Activated CD8-positive, alpha-beta T cell treated with anti-CD3 and anti-CD28 coated beads, Interleukin-2, amount 10 ng/mL, durations not matched to agents 7 days and 5 days (primary cell): ENCODE measurements at regions not wholly inside any gene's neighbourhood (a gene's known extent, or its start where the extent isn't known, plus 50 kb on each side); places are given as distances from the start of the nearest gene placed in this dataset.

Source experiments
- ATAC-seq: fragments of 150-1000 bp; cut with Tn5 transposase; one replicate; pipeline ENCODE4 v1.10.0; 2021; ENCODE audit warnings: moderate library complexity
- CTCF ChIA-PET: fragments of 350-600 bp; sonication (Branson Sonifier 250); formaldehyde crosslinking; loops from one replicate; lab custom pipeline; 2021; ENCODE audit warnings: antibody characterized with exemption; lab: Charles Lee
- POLR2A ChIA-PET: fragments of 350-600 bp; sonication (Branson Sonifier 250); formaldehyde crosslinking; loops from one replicate; lab custom pipeline; 2021; ENCODE audit warnings: antibody characterized with exemption; lab: Charles Lee
- DNase-seq: peaks from one replicate; pipeline ENCODE4 v3.0.0-alpha.2; 2020
- H3K27ac Mint-ChIP-seq: one replicate; pipeline ENCODE4 v1.8.0; 2021; ENCODE audit warnings: mild to moderate bottlenecking, mixed read lengths
- H3K27me3 Mint-ChIP-seq: one replicate; pipeline ENCODE4 v1.8.0; 2021; ENCODE audit warnings: low read depth, mixed read lengths
- H3K36me3 Mint-ChIP-seq: one replicate; pipeline ENCODE4 v1.8.0; 2021; ENCODE audit warnings: low read depth, mixed read lengths
- H3K4me1 Mint-ChIP-seq: one replicate; pipeline ENCODE4 v1.8.0; 2021; ENCODE audit warnings: low read depth, mixed read lengths
- H3K4me3 Mint-ChIP-seq: one replicate; pipeline ENCODE4 v1.8.0; 2021; ENCODE audit warnings: mild to moderate bottlenecking, mixed read lengths
- H3K9me3 Mint-ChIP-seq: one replicate; pipeline ENCODE4 v1.8.0; 2022; ENCODE audit warnings: mixed read lengths; ENCODE audit not compliant: insufficient read depth

DNA sequence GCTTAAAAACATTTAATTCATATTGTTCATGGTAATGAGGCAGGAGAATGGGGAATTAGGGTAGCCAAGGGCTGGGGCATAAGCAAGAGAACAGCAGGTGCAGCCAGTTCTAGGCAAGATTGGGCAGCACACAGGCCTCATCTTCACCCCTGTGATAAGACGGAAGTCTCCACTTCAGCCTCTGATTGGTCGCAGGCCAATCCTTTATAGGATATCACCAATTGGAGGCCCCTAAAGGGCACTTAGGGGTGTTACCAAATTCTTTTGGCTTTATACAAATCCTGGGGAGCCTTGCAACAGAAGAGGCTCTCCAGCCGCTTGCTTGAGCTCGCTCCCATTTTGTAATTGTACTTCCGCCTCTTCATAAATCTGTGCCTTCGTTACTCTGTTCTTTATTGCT is 231.1 kb downstream of the REEP3 start:
- no peaks in the 10 kb centered on the region for H3K4me1 Mint-ChIP-seq
- no peak overlapping the region for H3K4me3 Mint-ChIP-seq
- DNase-seq, result no peak
- ChIA-PET POLR2A (no interaction called here), CTCF (no interaction called here)
- H3K9me3 Mint-ChIP-seq, result no peaks in the 10 kb centered on the region
- no peak for ATAC-seq
- no peak overlapping the region for H3K27ac Mint-ChIP-seq
- H3K36me3 Mint-ChIP-seq, result no peaks in the 10 kb centered on the region
- peaks cover 12% of the 10 kb centered on the region for H3K27me3 Mint-ChIP-seq

DNA sequence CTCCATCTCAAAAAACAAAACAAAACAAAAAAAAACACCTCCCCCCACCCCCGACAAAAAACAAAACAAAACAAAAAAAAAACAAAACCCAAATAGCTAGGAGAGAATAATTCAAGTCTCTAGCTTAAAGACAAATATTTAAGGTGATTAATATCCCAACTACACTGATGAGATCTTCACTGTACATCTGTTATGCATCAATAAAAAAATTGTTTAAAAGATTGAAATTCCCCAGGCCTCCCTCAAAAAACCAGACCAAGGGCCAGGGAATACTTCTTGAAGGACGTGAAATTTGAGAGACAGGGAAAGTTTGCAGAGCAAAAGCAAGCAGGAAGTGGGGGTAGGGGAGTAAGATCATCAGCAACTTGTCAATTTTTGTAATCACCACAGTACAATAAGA is 232.6 kb downstream of the REEP3 start:
- POLR2A ChIA-PET, result no interaction called here
- H3K9me3 Mint-ChIP-seq, result no peaks in the 10 kb centered on the region
- no peak overlapping the region for H3K4me3 Mint-ChIP-seq
- H3K27ac Mint-ChIP-seq, result no peak overlapping the region
- CTCF ChIA-PET, result interaction anchor here (0.8 kb wide), 1 partner anchor 33 kb away, joined by 3 read pairs; no protein-coding TSS in a partner anchor
- H3K4me1 Mint-ChIP-seq, result no peaks in the 10 kb centered on the region
- no peak for ATAC-seq
- DNase-seq, result no peak
- no peaks in the 10 kb centered on the region for H3K36me3 Mint-ChIP-seq
- H3K27me3 Mint-ChIP-seq, result peaks cover 15% of the 10 kb centered on the region

DNA sequence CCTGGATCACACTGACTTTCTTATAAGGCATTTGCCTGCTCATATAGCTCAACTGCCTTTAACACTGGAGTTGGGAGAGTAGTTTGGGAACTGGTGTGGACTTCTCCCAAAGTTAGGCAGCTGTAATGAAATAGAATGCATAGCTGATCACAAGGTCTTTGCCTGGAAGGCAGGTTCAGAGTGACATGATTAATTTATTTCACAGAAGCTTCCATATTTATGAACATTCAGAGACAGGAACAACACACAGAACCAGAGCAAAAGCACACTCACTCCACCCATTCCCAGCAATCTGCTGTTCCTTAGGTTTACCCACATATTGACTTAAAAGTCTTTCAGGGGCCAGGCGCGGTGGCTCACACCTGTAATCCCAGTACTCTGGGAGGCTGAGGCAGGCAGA is 234.2 kb downstream of the REEP3 start:
- no peaks in the 10 kb centered on the region for H3K9me3 Mint-ChIP-seq
- H3K27ac Mint-ChIP-seq, result no peak overlapping the region
- H3K36me3 Mint-ChIP-seq, result no peaks in the 10 kb centered on the region
- H3K4me3 Mint-ChIP-seq, result no peak overlapping the region
- no peaks in the 10 kb centered on the region for H3K4me1 Mint-ChIP-seq
- ATAC-seq (no peak), DNase-seq (no peak)
- ChIA-PET CTCF (no interaction called here), POLR2A (no interaction called here)
- peaks cover 22% of the 10 kb centered on the region for H3K27me3 Mint-ChIP-seq

DNA sequence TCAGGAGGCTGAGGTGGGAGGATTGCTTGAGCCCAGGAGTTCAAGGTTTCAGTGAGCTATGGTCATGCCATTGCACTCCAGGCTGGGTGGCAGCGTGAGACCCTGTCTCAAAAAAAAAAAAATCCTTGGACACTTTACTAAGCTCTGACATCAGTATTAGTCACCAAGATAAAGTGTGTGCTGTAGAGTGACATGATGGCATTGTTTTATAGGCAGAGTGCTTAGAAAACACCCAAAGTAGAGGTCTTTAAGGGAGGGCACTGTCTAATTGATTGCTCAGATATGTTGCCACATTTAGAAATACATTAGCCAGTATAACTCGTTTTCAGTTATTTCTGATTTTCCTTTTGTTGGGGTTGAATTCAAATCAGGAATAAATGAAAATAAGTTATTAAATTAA is 235.9 kb downstream of the REEP3 start:
- no peak for ATAC-seq
- no peak overlapping the region for H3K27ac Mint-ChIP-seq
- H3K36me3 Mint-ChIP-seq, result no peaks in the 10 kb centered on the region
- no peaks in the 10 kb centered on the region for H3K9me3 Mint-ChIP-seq
- ChIA-PET CTCF (no interaction called here), POLR2A (no interaction called here)
- H3K27me3 Mint-ChIP-seq, result peaks cover 25% of the 10 kb centered on the region
- no peaks in the 10 kb centered on the region for H3K4me1 Mint-ChIP-seq
- DNase-seq, result no peak
- no peak overlapping the region for H3K4me3 Mint-ChIP-seq

DNA sequence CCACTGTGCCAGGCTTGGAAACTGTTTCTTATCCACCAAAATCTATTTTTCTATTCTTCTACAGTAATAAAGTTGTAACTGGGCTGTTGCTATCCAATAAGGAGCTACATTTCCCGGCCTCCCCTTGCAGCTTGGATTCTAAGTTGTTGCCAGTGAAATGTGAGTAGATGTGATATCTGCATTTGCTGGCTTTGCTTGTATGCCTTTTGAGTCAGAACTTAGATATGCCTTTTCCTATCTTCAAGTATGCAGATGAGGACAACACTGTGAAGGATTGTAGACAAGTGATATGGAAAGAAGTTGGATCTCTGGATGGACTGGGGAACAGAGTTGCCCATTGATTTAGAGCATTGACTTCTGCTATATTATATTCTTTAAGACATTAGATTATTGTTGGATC is 236.9 kb downstream of the REEP3 start:
- Mint-ChIP-seq H3K27ac (no peak overlapping the region), H3K36me3 (no peaks in the 10 kb centered on the region), H3K9me3 (no peaks in the 10 kb centered on the region), H3K27me3 (peaks cover 25% of the 10 kb centered on the region), H3K4me1 (no peaks in the 10 kb centered on the region), H3K4me3 (no peak overlapping the region)
- no peak for DNase-seq
- CTCF ChIA-PET, result no interaction called here
- POLR2A ChIA-PET, result no interaction called here
- ATAC-seq, result no peak

DNA sequence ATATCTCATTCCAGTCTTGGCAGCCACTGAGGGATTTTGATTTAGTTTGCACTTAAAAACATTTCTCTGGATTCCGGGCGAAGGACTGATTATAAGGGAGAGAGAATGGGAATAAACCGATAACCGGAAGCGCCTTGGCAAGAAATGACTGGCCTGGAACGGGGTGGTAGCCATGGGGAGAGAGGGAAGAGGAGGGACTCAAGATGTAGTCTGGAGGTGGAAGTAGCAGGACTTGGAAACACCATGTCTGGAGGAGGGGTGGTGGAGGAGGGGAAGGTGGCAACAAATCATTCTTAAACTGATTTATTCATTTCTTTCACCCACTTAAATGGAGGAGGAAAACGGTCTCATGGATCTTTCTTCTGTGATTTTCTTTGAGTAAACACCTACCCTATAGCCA is 238.1 kb downstream of the REEP3 start:
- CTCF ChIA-PET, result interaction anchor here (0.7 kb wide), 1 partner anchor 8 kb away, joined by 4 read pairs; no protein-coding TSS in a partner anchor
- POLR2A ChIA-PET, result no interaction called here
- DNase-seq (no peak), ATAC-seq (no peak)
- Mint-ChIP-seq H3K4me1 (no peaks in the 10 kb centered on the region), H3K9me3 (no peaks in the 10 kb centered on the region), H3K27me3 (peaks cover 23% of the 10 kb centered on the region), H3K27ac (no peak overlapping the region), H3K4me3 (no peak overlapping the region), H3K36me3 (no peaks in the 10 kb centered on the region)

DNA sequence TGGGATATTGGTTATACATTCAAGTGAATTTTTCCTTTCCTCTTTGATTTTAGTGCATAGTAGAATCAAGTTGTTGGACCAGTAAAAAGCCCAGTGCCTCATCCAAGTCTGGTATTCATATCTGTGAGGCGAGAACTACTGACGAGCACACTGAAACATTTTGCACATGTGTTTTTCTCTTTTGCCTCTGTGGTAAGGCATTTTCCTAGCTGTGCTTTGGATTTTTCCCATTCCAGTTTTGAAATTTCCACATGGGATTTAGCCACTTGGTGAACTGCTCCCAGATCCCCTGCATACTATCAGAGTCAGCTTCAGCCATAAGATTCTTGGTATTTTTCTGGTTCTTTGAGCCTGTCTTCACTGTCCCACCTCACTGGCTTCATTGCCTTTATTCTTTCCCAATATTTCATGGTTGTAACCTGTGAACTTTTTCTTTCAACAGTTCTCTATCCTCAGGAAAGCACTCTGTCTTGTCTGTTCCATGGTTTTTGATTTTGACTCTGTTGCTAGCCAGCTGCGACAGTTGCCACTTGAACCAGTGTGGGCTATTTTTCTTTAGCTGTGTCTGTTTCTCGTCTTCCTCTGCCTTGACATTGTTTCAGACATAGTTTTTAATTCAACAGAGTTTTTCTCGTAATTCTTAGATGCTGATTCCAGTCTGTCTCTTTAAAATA is 239.0 kb downstream of the REEP3 start:
- ChIA-PET POLR2A (no interaction called here), CTCF (no interaction called here)
- H3K4me3 Mint-ChIP-seq, result no peak overlapping the region
- no peaks in the 10 kb centered on the region for H3K4me1 Mint-ChIP-seq
- H3K27me3 Mint-ChIP-seq, result peaks cover 20% of the 10 kb centered on the region
- no peak for ATAC-seq
- no peak for DNase-seq
- H3K36me3 Mint-ChIP-seq, result no peaks in the 10 kb centered on the region
- no peak overlapping the region for H3K27ac Mint-ChIP-seq
- no peaks in the 10 kb centered on the region for H3K9me3 Mint-ChIP-seq

DNA sequence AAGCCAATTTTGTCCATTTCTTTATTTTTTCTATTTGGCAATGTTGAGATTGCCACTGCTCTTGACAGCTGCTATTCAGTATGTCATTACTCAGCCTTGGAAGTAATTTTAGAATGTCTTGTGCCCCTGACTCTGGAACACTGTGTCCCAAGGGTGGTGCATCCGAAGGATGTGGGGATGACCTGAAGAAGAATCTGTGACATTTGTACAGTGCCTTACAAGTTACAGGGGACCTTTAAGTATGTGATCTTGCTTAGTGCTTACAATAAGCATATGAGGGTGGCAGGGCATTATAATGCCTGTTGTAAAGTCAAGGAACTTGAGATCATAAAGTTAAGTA is 239.5 kb downstream of the REEP3 start:
- ATAC-seq (no peak), DNase-seq (no peak)
- CTCF ChIA-PET, result no interaction called here
- Mint-ChIP-seq H3K9me3 (no peaks in the 10 kb centered on the region), H3K4me1 (no peaks in the 10 kb centered on the region), H3K27me3 (peaks cover 16% of the 10 kb centered on the region), H3K4me3 (no peak overlapping the region), H3K36me3 (no peaks in the 10 kb centered on the region), H3K27ac (no peak overlapping the region)
- POLR2A ChIA-PET, result no interaction called here

DNA sequence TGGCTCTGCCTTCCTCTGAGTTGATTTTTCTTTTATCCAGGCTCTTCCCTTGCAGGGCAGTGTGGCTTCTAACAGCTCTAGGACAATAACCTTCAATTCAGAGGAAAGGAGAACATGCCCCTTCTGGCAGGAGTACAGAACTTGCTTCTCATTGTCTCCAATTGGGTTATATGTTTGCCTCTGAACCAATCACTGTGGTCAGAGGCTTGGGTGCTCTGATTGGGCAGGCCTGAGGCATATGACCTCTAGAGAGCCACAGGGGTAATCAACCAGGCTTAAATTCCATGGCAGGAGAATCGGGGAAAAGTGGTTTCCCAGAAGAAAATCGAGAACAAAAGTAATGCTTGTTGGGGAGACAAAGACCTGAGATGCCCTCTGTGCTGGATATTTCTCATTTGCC is 240.0 kb downstream of the REEP3 start:
- H3K27me3 Mint-ChIP-seq, result peaks cover 16% of the 10 kb centered on the region
- no peak for ATAC-seq

DNA sequence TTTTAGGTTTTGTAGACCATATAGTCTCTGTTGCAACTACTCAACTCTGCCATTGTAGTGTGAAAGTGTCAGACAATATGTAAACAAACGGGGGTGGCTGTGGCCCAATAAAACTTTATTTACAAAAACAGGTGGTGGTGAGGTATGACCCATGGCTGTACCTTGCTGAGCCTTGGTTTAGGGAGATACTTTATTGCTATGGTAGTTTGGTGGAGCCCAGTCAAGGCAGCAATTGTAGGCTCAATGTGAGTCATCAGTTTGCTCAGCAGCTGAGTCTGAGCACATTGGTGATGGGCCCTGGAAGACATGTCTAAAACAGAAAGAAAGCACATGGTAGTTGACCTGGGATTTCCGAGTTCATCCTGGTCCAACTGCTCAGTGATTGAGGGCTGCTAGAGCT is 242.5 kb downstream of the REEP3 start:
- ChIA-PET POLR2A (no interaction called here), CTCF (no interaction called here)
- no peak for ATAC-seq
- Mint-ChIP-seq H3K4me1 (no peaks in the 10 kb centered on the region), H3K27ac (no peak overlapping the region), H3K4me3 (no peak overlapping the region), H3K36me3 (no peaks in the 10 kb centered on the region), H3K9me3 (no peaks in the 10 kb centered on the region), H3K27me3 (peaks cover 15% of the 10 kb centered on the region)
- no peak for DNase-seq

More for the DNA sequence above, 240.0 kb downstream of the REEP3 start:
- Mint-ChIP-seq H3K27ac (no peak overlapping the region), H3K9me3 (no peaks in the 10 kb centered on the region), H3K4me1 (no peaks in the 10 kb centered on the region), H3K36me3 (no peaks in the 10 kb centered on the region), H3K4me3 (no peak overlapping the region)
- ChIA-PET CTCF (no interaction called here), POLR2A (no interaction called here)
- no peak for DNase-seq

DNA sequence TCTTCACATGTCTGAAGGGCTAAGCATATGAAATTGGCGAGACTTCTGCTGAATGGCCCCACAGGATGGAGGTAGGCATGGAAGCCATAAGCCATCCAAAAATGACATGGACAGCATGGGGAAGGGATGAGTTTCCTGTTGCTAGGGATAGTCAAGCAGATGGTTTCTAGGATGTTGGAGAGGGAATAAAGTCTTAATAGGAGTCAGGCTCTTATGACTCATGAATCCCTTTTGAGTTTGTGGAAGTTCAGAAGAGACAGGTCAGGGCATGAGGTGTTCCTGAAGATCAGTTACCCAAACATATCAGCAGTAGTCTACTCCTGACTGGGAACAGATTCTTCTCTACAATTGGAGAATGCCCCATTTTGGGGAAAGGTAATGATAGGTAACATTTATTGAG is 243.9 kb downstream of the REEP3 start:
- Mint-ChIP-seq H3K36me3 (no peaks in the 10 kb centered on the region), H3K27me3 (peaks cover 7% of the 10 kb centered on the region), H3K4me3 (no peak overlapping the region), H3K27ac (no peak overlapping the region), H3K9me3 (no peaks in the 10 kb centered on the region), H3K4me1 (no peaks in the 10 kb centered on the region)
- CTCF ChIA-PET, result interaction anchor here (3.0 kb wide), 1 partner anchor 599 kb away, joined by 10 read pairs; no protein-coding TSS in a partner anchor
- POLR2A ChIA-PET, result no interaction called here
- no peak for DNase-seq
- no peak for ATAC-seq

DNA sequence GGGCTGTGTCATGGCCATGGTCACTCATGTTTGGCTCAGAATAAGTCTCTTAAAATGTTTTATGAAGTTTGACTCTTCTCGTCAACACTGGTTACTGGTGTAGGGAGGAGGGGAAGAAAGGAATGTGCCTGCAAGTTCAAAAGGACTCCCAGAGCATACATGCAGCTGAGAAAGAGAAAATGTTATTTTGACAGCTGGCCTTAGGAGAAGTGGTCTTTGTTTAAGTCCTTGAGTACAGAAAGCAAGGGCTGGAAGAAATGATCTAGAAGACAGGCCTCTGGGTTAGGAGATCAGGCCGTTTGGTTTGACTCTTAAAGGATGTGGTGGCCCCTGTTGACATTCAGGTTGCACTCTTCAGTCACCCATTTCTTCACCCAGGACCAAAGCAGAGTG is 245.5 kb downstream of the REEP3 start:
- Mint-ChIP-seq H3K36me3 (no peaks in the 10 kb centered on the region), H3K27ac (no peak overlapping the region), H3K4me1 (no peaks in the 10 kb centered on the region), H3K4me3 (no peak overlapping the region), H3K27me3 (peaks cover 12% of the 10 kb centered on the region), H3K9me3 (no peaks in the 10 kb centered on the region)
- CTCF ChIA-PET, result interaction anchor here (1.6 to 3.0 kb wide), 2 partner anchors 46 to 600 kb away, joined by 6 to 10 read pairs; no protein-coding TSS in a partner anchor
- POLR2A ChIA-PET, result no interaction called here
- no peak for DNase-seq
- ATAC-seq, result no peak
